GM18867 (cell line): ENCODE measurements at regions not wholly inside any gene's neighbourhood (a gene's known extent, or its start where the extent isn't known, plus 50 kb on each side); places are given as distances from the start of the nearest gene placed in this dataset.

Experiments used
- ATAC-seq: cut with Tn5 transposase; IDR thresholded peaks from one replicate; pipeline ENCODE4 v1.9.1; 2021; ENCODE audit warnings: mild to moderate bottlenecking, moderate library complexity; ENCODE audit not compliant: unreplicated experiment

- ATAC-seq = no peak
These were observed 885.7 kb upstream of the KLHL29 start for GRCh38 chr2:22499082-22499839.

GRCh38 chr2:22500555-22500935 lies 884.4 kb upstream of the KLHL29 start:
- ATAC-seq = no peak

- no peak for ATAC-seq
These were observed 883.1 kb upstream of the KLHL29 start for GRCh38 chr2:22501851-22502250.

- ATAC-seq = no peak
These were observed 871.4 kb upstream of the KLHL29 start for GRCh38 chr2:22513563-22513962.

GRCh38 chr2:22517141-22517540 lies 867.8 kb upstream of the KLHL29 start:
- no peak for ATAC-seq

- ATAC-seq = no peak
These were observed 866.3 kb upstream of the KLHL29 start for GRCh38 chr2:22518641-22519040.

GRCh38 chr2:22520369-22521288 lies 864.4 kb upstream of the KLHL29 start:
- no peak for ATAC-seq

GRCh38 chr2:22521620-22522019 lies 863.4 kb upstream of the KLHL29 start:
- no peak for ATAC-seq

- ATAC-seq = no peak
These were observed 859.3 kb upstream of the KLHL29 start for GRCh38 chr2:22525681-22526080.

- ATAC-seq = no peak
These were observed 854.8 kb upstream of the KLHL29 start for GRCh38 chr2:22530131-22530530.

- ATAC-seq = no peak
These were observed 848.8 kb upstream of the KLHL29 start for GRCh38 chr2:22536133-22536532.

GRCh38 chr2:22554453-22554852 lies 830.5 kb upstream of the KLHL29 start:
- ATAC-seq = no peak

- no peak for ATAC-seq
These were observed 827.6 kb upstream of the KLHL29 start for GRCh38 chr2:22557406-22557805.

- ATAC-seq = no peak
These were observed 825.0 kb upstream of the KLHL29 start for GRCh38 chr2:22560021-22560420.

- no peak for ATAC-seq
These were observed 805.6 kb upstream of the KLHL29 start for GRCh38 chr2:22579341-22579740.

- no peak for ATAC-seq
These were observed 802.9 kb upstream of the KLHL29 start for GRCh38 chr2:22582107-22582506.

- ATAC-seq = no peak
These were observed 788.7 kb upstream of the KLHL29 start for GRCh38 chr2:22596306-22596705.

- ATAC-seq = no peak
These were observed 784.8 kb upstream of the KLHL29 start for GRCh38 chr2:22600156-22600555.

- no peak for ATAC-seq
These were observed 784.0 kb upstream of the KLHL29 start for GRCh38 chr2:22600999-22601398.

- ATAC-seq = no peak
These were observed 780.8 kb upstream of the KLHL29 start for GRCh38 chr2:22604136-22604535.

GRCh38 chr2:22616031-22616430 lies 768.9 kb upstream of the KLHL29 start:
- ATAC-seq = no peak

- ATAC-seq = no peak
These were observed 761.4 kb upstream of the KLHL29 start for GRCh38 chr2:22623620-22624019.
